H1 (cell line): ENCODE measurements at regions not wholly inside any gene's neighbourhood (a gene's known extent, or its start where the extent isn't known, plus 50 kb on each side); places are given as distances from the start of the nearest gene placed in this dataset.

ENCODE experiments used
- CTCF ChIA-PET: fragments of 300-600 bp; sonication (Branson Sonifier 250); formaldehyde crosslinking; loops from one replicate; lab custom pipeline; 2021; ENCODE audit not compliant: partially characterized antibody; lab: Charles Lee
- POLR2A ChIA-PET: fragments of 300-600 bp; sonication (Branson Sonifier 250); formaldehyde crosslinking; loops from one replicate; lab custom pipeline; 2021; ENCODE audit warnings: inconsistent platforms; ENCODE audit not compliant: partially characterized antibody; lab: Charles Lee
- DNase-seq, 2 experiments: peaks; one replicate each; pipeline versions ENCODE4 v3.0.0 to v3.0.0-alpha.2; 2010 to 2022; ENCODE audit warnings: low spot score in 2 of 2, low read depth in 1 of 2, mixed read lengths in 1 of 2
- FAIRE-seq: peaks from 2 replicates; lab custom pipeline; 2011; peaks lifted over from hg19 to GRCh38; lab: Jason Lieb, UNC
- H2AFZ ChIP-seq: 2 replicates; pipeline ENCODE4 v1.8.1; 2012; ENCODE audit warnings: low read length, inconsistent platforms
- H2AK5ac ChIP-seq: 2 replicates; pipeline ENCODE4 v1.6.1; 2013; ENCODE audit warnings: low read depth, low read length
- H2BK120ac ChIP-seq: replicated peaks from 2 replicates; pipeline ENCODE3; 2013; ENCODE audit warnings: low read depth, low read length, inconsistent platforms
- H2BK12ac ChIP-seq: 2 replicates; pipeline ENCODE4 v1.6.1; 2013; ENCODE audit warnings: low read depth, low read length
- H2BK15ac ChIP-seq: 2 replicates; pipeline ENCODE4 v1.6.1; 2013; ENCODE audit warnings: low read length
- H2BK20ac ChIP-seq: 2 replicates; pipeline ENCODE4 v1.6.1; 2013; ENCODE audit warnings: low read length
- H2BK5ac ChIP-seq: 2 replicates; pipeline ENCODE4 v1.6.1; 2013; ENCODE audit warnings: low read depth, low read length
- H3K14ac ChIP-seq: 2 replicates; pipeline ENCODE4 v1.6.1; 2013; ENCODE audit warnings: inconsistent platforms; ENCODE audit not compliant: insufficient read length
- H3K18ac ChIP-seq: 2 replicates; pipeline ENCODE4 v1.6.1; 2013; ENCODE audit warnings: low read length; ENCODE audit errors: extremely low read depth
- H3K23ac ChIP-seq: 2 replicates; pipeline ENCODE4 v1.6.1; 2013; ENCODE audit warnings: inconsistent platforms; ENCODE audit not compliant: insufficient read length
- H3K23me2 ChIP-seq: 2 replicates; pipeline ENCODE4 v1.6.1; 2013; ENCODE audit warnings: low read depth, low read length
- H3K27ac ChIP-seq: 2 replicates; pipeline ENCODE4 v1.6.1; 2011; ENCODE audit warnings: low read depth, low read length, inconsistent platforms
- H3K27me3 ChIP-seq, 4 experiments: replicated peaks in 1 of 4; 1 replicate in 1 of 4; 2 replicates in 3 of 4; pipeline versions ENCODE4 v1.6.1 to v1.8.1; 2011 to 2013; ENCODE audit warnings: low read length in 3 of 4, mild to moderate bottlenecking in 3 of 4, inconsistent platforms in 2 of 4, mixed read lengths in 2 of 4, moderate library complexity in 1 of 4; ENCODE audit not compliant: control insufficient read depth in 3 of 4, insufficient read depth in 3 of 4; ENCODE audit errors: extremely low read depth in 1 of 4
- H3K36me3 ChIP-seq, 4 experiments: 2 replicates each; pipeline versions ENCODE4 v1.6.1 to v1.8.1; 2011 to 2013; ENCODE audit warnings: mild to moderate bottlenecking in 4 of 4, low read length in 3 of 4, moderate library complexity in 2 of 4, control low read depth in 1 of 4, inconsistent platforms in 1 of 4; ENCODE audit not compliant: insufficient read depth in 4 of 4, control insufficient read depth in 2 of 4
- H3K4ac ChIP-seq: replicated peaks from 2 replicates; pipeline ENCODE3; 2013; ENCODE audit warnings: low read length, low read depth, mixed read lengths, inconsistent platforms; ENCODE audit not compliant: insufficient read length
- H3K4me1 ChIP-seq, 4 experiments: replicated peaks in 1 of 4; 1 replicate in 1 of 4; 2 replicates in 3 of 4; pipeline versions ENCODE4 v1.6.1 to v1.8.1; 2011 to 2013; ENCODE audit warnings: low read length in 3 of 4, inconsistent platforms in 2 of 4, mixed read lengths in 1 of 4; ENCODE audit not compliant: insufficient read depth in 4 of 4, control insufficient read depth in 3 of 4
- H3K4me2 ChIP-seq, 2 experiments: 2 replicates each; pipeline versions ENCODE4 v1.6.1 to v1.8.1; 2011 to 2013; ENCODE audit warnings: low read depth in 2 of 2, low read length in 2 of 2, control low read depth in 1 of 2, inconsistent platforms in 1 of 2, mild to moderate bottlenecking in 1 of 2; ENCODE audit not compliant: insufficient read depth in 1 of 2
- H3K4me3 ChIP-seq, 4 experiments: fragments of 200-600, 300-600 bp in 1 of 4; sonication (generic), shearing (Covaris generic), sonication (Bioruptor Twin) in 1 of 4; 2 replicates each; pipeline versions ENCODE4 v1.5.1 to v1.8.1; 2011 to 2016; ENCODE audit warnings: low read length in 4 of 4, low read depth in 3 of 4, control low read depth in 2 of 4, inconsistent platforms in 2 of 4, mild to moderate bottlenecking in 2 of 4, mixed read lengths in 1 of 4, moderate library complexity in 1 of 4; ENCODE audit not compliant: insufficient read depth in 2 of 4; ENCODE audit errors: extremely low read depth in 1 of 4
- H3K56ac ChIP-seq: replicated peaks from 2 replicates; pipeline ENCODE3; 2013; ENCODE audit warnings: low read depth, mild to moderate bottlenecking, mixed read lengths, low read length, inconsistent platforms; ENCODE audit not compliant: insufficient read length
- H3K79me1 ChIP-seq: 2 replicates; pipeline ENCODE4 v1.6.1; 2013; ENCODE audit warnings: low read depth, low read length, control low read depth
- H3K79me2 ChIP-seq, 2 experiments: 2 replicates each; pipeline versions ENCODE4 v1.6.1 to v1.8.1; 2012 to 2013; ENCODE audit warnings: low read length in 2 of 2, mild to moderate bottlenecking in 2 of 2, inconsistent platforms in 1 of 2; ENCODE audit not compliant: insufficient read depth in 2 of 2, control insufficient read depth in 1 of 2
- H3K9ac ChIP-seq, 4 experiments: replicated peaks in 1 of 4; 1 replicate in 1 of 4; 2 replicates in 3 of 4; pipeline versions ENCODE4 v1.6.1 to v1.8.1; 2011 to 2013; ENCODE audit warnings: low read depth in 3 of 4, low read length in 3 of 4, control low read depth in 2 of 4, mild to moderate bottlenecking in 2 of 4, moderate library complexity in 2 of 4, inconsistent platforms in 1 of 4; ENCODE audit errors: extremely low read depth in 1 of 4
- H3K9me3 ChIP-seq, 2 experiments: 2 replicates each; pipeline versions ENCODE4 v1.6.1 to v1.8.1; 2012 to 2013; ENCODE audit warnings: mild to moderate bottlenecking in 2 of 2, moderate library complexity in 2 of 2, control low read depth in 1 of 2, inconsistent platforms in 1 of 2, low read depth in 1 of 2, low read length in 1 of 2, mixed read lengths in 1 of 2; ENCODE audit not compliant: insufficient read depth in 2 of 2
- H4K20me1 ChIP-seq, 2 experiments: replicated peaks in 1 of 2; 2 replicates each; pipeline versions ENCODE3 to v1.8.1; 2011 to 2013; ENCODE audit warnings: inconsistent platforms in 2 of 2, low read length in 2 of 2, mild to moderate bottlenecking in 1 of 2; ENCODE audit not compliant: insufficient read depth in 2 of 2, control insufficient read depth in 1 of 2
- H4K5ac ChIP-seq: 2 replicates; pipeline ENCODE4 v1.6.1; 2013; ENCODE audit warnings: low read length, low read depth, mixed read lengths, inconsistent platforms; ENCODE audit not compliant: insufficient read length
- H4K8ac ChIP-seq: 2 replicates; pipeline ENCODE4 v1.8.0; 2013; ENCODE audit warnings: mild to moderate bottlenecking, moderate library complexity, low read length, inconsistent platforms; ENCODE audit not compliant: insufficient read depth; ENCODE audit errors: extremely low read depth
- H4K91ac ChIP-seq: replicated peaks from 2 replicates; pipeline ENCODE3; 2013; ENCODE audit warnings: low read length, mixed read lengths, inconsistent platforms; ENCODE audit not compliant: insufficient read length
- HDAC2 ChIP-seq, 2 experiments: fragments of 300-600 bp in 1 of 2; sonication (generic) in 1 of 2; IDR thresholded peaks; 2 replicates each; pipeline ENCODE4 v1.6.1; 2011 to 2012; ENCODE audit warnings: low read depth in 2 of 2, low read length in 2 of 2, mild to moderate bottlenecking in 2 of 2, moderate library complexity in 2 of 2, borderline replicate concordance in 1 of 2, inconsistent platforms in 1 of 2
- JUN ChIP-seq: IDR thresholded peaks from 2 replicates; pipeline ENCODE4 v1.6.1; 2011; ENCODE audit warnings: low read depth, mild to moderate bottlenecking, improper control_type of control experiment, low read length
- POLR2A ChIP-seq, 2 experiments: IDR thresholded peaks; 1 replicate in 1 of 2; 2 replicates in 1 of 2; pipeline ENCODE4 v1.6.1; 2011; ENCODE audit warnings: low read depth in 2 of 2, low read length in 2 of 2, mild to moderate bottlenecking in 2 of 2; ENCODE audit errors: control extremely low read depth in 1 of 2
- RXRA ChIP-seq: IDR thresholded peaks from 2 replicates; pipeline ENCODE4 v1.6.1; 2011; ENCODE audit warnings: low read depth, mild to moderate bottlenecking, low read length, moderate library complexity; ENCODE audit not compliant: insufficient read depth
- WGBS, 2 experiments: shearing (Covaris generic) in 1 of 2; methylation state at CpG; one replicate each; pipeline versions ENCODE4 v1.1.6 to v1.1.7; 2013 to 2015; ENCODE audit warnings: low lambda C conversion rate in 2 of 2, mixed read lengths in 2 of 2, inconsistent platforms in 1 of 2, low coverage in 1 of 2, missing lambda C conversion rate in 1 of 2; ENCODE audit not compliant: insufficient replicate concordance in 2 of 2, insufficient coverage in 1 of 2, insufficient read length in 1 of 2; ENCODE audit errors: extremely low coverage in 1 of 2, missing lambda C conversion rate in 1 of 2; 5-methylcytosine and 5-hydroxymethylcytosine counted together

GRCh38 chr6:54771968-54772367 is 74.6 kb upstream of the FAM83B start:
- no peak overlapping the region for H4K5ac ChIP-seq
- H3K56ac ChIP-seq: no peak overlapping the region
- no peak overlapping the region for H2BK12ac ChIP-seq
- H2BK120ac ChIP-seq: no peak overlapping the region
- no peak overlapping the region for H3K4ac ChIP-seq
- no peak overlapping the region for H3K9ac ChIP-seq
- H2BK20ac ChIP-seq: no peak overlapping the region
- no peaks in the 10 kb centered on the region for H3K27me3 ChIP-seq
- H3K14ac ChIP-seq: no peak overlapping the region
- no peak overlapping the region for H4K8ac ChIP-seq
- DNase-seq: no peak
- POLR2A ChIA-PET: no interaction called here
- no peaks in the 10 kb centered on the region for H4K20me1 ChIP-seq
- no peak overlapping the region for H2BK15ac ChIP-seq
- no peaks in the 10 kb centered on the region for H3K79me2 ChIP-seq
- H3K79me1 ChIP-seq: no peaks in the 10 kb centered on the region
- no peak for FAIRE-seq
- H3K23ac ChIP-seq: no peak overlapping the region
- no peak overlapping the region for H2AFZ ChIP-seq
- no peaks in the 10 kb centered on the region for H3K36me3 ChIP-seq
- no peak overlapping the region for H3K18ac ChIP-seq
- H4K91ac ChIP-seq: no peak overlapping the region
- no peak overlapping the region for H3K4me3 ChIP-seq
- H3K4me2 ChIP-seq: no peak overlapping the region
- no peak overlapping the region for H3K27ac ChIP-seq
- 95% methylated on average over 3 of the region's 3 CpGs; no CpG with 5 or more reads in 1 of the 2 experiments for WGBS, 2 experiments
- no peak overlapping the region for H2AK5ac ChIP-seq
- H3K23me2 ChIP-seq: peaks cover 2% of the 10 kb centered on the region; the same call in 1 of the 2 replicates
- H3K4me1 ChIP-seq: no peaks in the 10 kb centered on the region
- TF ChIP-seq POLR2A (IDR thresholded peaks at IDR 0.05; ENCODE audit: control extremely low read depth in 1 of 2, low read depth in 2 of 2, low read length in 2 of 2) (no peak), JUN (no peak), HDAC2 (IDR thresholded peaks at IDR 0.05; ENCODE audit: borderline replicate concordance in 1 of 2, low read depth in 2 of 2, low read length in 2 of 2) (no peak), RXRA (no peak)
- CTCF ChIA-PET: no interaction called here
- H2BK5ac ChIP-seq: no peak overlapping the region
- no peaks in the 10 kb centered on the region for H3K9me3 ChIP-seq
